ENCODE measurements at regions not wholly inside any gene's neighbourhood (a gene's known extent, or its start where the extent isn't known, plus 50 kb on each side); places are given as distances from the start of the nearest gene placed in this dataset.
"Not testable (repeated sequence)": the region's sequence is repeated elsewhere in the genome, so short reads cannot be mapped to it uniquely, and the experiment has no call there.

DNA sequence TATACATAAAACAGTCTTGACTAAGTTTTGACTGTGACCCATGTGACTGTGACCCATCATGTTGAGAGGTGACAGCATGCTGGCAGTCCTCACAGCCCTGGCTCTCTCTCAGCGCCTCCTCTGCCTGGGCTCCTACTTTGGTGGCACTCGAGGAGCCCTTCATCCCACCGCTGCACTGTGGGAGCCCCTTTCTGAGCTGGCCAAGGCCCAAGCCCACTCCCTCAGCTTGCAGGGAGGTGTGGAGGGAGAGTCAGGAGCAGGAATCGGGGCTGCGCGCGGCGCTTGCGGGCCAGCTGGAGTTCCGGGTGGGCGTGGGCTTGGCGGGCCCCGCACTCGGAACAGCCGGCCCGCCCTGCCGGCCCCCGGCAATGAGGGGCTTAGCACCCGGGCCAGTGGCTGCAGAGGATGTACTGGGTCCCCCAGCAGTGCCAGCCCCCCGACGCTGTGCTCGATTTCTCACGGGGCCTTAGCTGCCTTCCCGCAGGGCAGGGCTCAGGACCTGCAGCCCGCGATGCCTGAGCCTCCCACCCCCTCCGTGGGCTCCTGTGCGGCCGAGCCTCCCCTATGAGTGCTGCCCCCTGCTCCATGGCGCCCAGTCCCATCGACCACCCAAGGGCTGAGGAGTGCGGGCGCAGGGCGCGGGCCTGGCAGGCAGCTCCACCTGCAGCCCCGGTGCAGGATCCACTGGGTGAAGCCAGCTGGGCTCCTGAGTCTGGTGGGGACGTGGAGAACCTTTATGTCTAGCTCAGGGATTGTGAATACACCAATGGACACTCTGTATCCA lies 955.9 kb upstream of the FAT3 start:
- DNase-seq (ENCODE audit: low read depth in 4 of 4, low spot score in 2 of 4): not testable (repeated sequence)

DNA sequence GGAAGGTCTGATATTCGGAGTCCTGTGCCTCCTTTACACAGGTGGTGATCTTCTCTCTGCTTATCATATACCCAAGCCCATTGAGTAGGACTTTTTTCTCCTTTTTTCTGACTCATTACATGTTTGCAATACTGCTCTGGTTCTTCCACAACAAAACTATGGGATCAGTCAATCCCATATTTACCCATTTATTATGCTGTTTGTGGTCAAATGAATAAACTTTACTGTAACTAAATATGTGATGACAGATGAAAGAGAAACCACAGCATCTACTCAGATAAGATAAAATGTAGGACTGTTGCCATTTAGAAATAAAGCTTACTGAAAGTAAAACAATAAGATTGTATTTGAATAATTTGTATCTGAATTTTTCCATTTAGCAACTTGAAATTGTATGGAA lies 958.7 kb upstream of the FAT3 start:
- no peak for DNase-seq (ENCODE audit: low read depth in 4 of 4, low spot score in 2 of 4)

- DNase-seq (ENCODE audit: low read depth in 4 of 4, low spot score in 2 of 4): no peak
These were observed 960.1 kb upstream of the FAT3 start for GRCh38 chr11:91264481-91264880.

- DNase-seq (ENCODE audit: low read depth in 4 of 4, low spot score in 2 of 4): peak in 2 of 4 donors; percentile 19 to 34
These were observed 960.9 kb upstream of the FAT3 start for GRCh38 chr11:91263496-91264365.

GRCh38 chr11:91261513-91261912 lies 963.1 kb upstream of the FAT3 start:
- DNase-seq (ENCODE audit: low read depth in 4 of 4, low spot score in 2 of 4): no peak

- no peak for DNase-seq (ENCODE audit: low read depth in 4 of 4, low spot score in 2 of 4)
These were observed 965.7 kb upstream of the FAT3 start for GRCh38 chr11:91258876-91259275.

DNA sequence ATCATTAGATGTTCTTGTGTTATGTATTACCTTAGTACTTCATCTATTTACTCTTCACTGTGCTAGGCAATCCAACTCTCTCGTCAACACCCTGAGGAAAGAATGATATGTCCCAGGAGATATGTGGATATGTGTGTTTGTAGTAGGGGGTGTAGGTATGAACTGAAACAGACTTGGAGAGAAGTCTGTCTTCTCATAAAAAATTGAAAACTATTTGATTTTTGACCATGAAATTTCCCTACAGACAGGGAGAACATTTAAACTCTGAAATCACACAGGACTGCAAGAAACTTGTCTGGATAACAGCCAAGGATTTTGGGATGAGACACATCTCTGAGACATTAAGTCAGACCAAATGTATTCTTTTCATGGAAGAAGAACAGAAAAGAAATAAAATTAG lies 967.0 kb upstream of the FAT3 start:
- DNase-seq (ENCODE audit: low read depth in 4 of 4, low spot score in 2 of 4): no peak

- peak in 2 of 4 donors; percentile 25 to 26 for DNase-seq (ENCODE audit: low read depth in 4 of 4, low spot score in 2 of 4)
These were observed 976.3 kb upstream of the FAT3 start for GRCh38 chr11:91248199-91248807.

- DNase-seq (ENCODE audit: low read depth in 4 of 4, low spot score in 2 of 4): no peak
These were observed 977.4 kb upstream of the FAT3 start for GRCh38 chr11:91247009-91247735.

DNA sequence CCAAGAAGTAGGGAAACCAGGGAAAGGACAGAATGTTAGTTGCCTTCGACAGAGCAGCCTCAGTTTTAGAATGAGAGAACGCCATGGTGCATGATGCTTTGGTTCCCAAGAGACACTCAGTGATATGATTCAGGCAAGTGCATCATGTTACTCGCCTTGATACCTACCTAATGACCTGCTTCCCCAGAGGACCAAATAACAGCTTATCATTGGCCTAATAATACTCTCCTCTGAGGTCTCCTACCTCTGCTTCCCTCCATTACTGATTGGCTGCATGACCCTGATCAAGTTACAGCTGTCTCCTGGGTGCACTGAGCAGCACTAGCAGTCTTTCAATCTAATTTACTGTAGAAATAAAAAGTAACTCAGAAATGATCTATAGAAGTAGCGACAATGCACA lies 979.7 kb upstream of the FAT3 start:
- DNase-seq (ENCODE audit: low read depth in 4 of 4, low spot score in 2 of 4): no peak

- no peak for DNase-seq (ENCODE audit: low read depth in 4 of 4, low spot score in 2 of 4)
These were observed 981.0 kb upstream of the FAT3 start for GRCh38 chr11:91243630-91244029.

- no peak for DNase-seq (ENCODE audit: low read depth in 4 of 4, low spot score in 2 of 4)
These were observed 981.6 kb upstream of the FAT3 start for GRCh38 chr11:91243051-91243450.

DNA sequence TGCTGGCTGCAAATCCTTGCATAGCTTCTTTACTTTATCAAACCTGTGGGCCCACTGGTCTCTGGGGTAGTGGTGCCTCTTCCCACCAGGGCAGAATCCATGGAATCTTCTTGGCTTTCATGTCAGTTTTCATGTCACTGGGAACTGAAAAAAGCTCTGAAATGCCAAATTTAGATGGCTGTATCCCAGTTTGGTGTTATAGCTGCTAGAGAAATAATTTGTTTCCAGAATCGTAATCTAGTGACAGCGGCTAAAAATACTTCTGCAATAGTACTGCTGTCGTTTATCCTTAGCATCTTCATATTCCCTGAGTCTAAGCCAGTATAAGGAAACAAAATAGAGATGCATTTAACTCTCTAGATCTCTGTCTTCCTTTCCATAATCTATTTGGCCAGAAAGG lies 983.4 kb upstream of the FAT3 start:
- no peak for DNase-seq (ENCODE audit: low read depth in 4 of 4, low spot score in 2 of 4)

- no peak for DNase-seq (ENCODE audit: low read depth in 4 of 4, low spot score in 2 of 4)
These were observed 985.3 kb upstream of the FAT3 start for GRCh38 chr11:91239359-91239758.

DNA sequence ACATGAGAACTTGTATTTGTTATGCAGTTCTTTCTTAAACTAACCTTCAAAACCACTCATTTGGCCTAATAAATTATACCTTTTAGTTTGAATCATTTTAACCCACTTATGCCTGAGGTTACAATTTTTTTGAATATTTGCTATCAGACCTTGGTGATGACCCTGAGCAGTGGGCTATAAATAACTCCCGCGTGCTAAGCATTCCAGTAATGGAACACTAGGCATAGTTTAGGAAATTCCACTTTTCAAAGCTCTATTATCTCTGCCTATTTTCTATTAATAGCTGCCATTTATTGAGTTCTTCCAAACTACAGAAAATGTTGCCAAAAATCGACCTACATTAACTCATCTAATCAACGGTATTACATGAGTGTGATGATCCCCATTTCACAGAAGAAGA lies 993.4 kb upstream of the FAT3 start:
- no peak for DNase-seq (ENCODE audit: low read depth in 4 of 4, low spot score in 2 of 4)

DNA sequence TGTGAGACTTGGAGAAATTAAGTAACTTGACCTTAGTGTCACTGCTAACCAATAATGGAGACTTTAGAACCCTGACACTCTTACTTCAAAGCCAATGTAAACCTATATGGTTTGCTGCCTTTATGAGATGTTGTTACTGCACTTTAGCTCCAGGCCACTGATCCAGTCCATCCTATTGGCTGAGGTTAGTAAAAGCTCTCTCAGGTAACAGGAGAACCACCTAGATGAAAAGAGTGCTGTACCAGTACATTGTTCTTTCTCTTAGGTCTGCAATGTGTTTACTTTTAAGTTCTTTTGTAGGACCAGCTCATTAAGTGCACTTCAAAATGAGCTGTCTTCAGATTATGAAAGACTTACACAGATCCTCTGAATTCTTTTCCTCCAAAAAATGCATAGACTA lies 994.0 kb upstream of the FAT3 start:
- no peak for DNase-seq (ENCODE audit: low read depth in 4 of 4, low spot score in 2 of 4)

DNA sequence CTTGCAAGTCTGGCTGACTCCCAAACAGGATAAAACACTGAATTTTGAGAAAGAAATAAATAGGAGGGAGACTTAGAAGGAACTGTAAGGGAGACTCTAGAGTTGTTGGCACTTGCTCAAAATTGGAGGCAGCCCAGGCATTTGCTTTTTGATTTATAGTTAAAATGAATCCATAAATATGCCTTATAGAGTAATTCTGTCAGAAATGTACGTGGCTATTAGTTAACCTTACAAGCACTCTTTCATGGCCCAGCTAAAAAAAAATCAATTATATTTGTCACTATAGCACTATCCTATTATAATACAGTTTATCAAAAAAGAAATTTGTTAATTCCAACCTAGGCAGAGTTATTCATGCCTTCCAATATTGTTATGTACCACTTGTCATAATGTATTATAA lies 1000.0 kb upstream of the CHORDC1 start:
- DNase-seq (ENCODE audit: low read depth in 4 of 4, low spot score in 2 of 4): no peak

DNA sequence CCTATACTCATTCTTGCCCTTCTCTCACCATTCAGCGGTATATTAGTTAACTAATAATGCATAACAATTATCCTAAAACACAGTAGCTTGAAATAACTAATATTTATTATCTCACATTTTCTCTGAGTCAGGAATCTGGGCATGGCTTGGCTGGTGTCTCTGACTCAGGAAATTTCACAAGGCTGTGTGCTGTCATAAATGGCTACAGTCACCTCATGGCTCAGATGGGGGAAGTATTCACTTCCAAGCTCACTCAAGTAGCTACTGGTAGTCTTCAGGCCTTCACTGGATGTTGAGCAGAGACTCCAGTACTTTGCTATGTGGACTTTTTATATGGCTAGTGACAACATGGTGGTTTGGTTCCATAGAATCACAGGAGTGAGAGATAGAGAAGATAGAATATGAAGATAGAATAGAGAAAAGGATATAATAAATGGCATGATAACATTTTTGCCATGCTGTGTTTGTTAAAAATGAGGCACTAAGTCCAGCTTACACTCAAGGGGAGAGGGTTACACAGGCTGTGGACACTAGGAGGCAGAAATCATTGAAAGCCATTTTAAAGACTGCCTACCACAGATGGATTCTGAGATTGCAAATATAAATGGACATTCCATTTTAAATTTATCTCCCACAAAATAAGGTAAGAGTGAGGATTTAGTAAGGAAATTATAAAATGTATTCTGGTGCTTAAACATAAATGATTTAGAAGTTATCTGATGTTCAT lies 997.8 kb upstream of the CHORDC1 start:
- DNase-seq (ENCODE audit: low read depth in 4 of 4, low spot score in 2 of 4): no peak

DNA sequence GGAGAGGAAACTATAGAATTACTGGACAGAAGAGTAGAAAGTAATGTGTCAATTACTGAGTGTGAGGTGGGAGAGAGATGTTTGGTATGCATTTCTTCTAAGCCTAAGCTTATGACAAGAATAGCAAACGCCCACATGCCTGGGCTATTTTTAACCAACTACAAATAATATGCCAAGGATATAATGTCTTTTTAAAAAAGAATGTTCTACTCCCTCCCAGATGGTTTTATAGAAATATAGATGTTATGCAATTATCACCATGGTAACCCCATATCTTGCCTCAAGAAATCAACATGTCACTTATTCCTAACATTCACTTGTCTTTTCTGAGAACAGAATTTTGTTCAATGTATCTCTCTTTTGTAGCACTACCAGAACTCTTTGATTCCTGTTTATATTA lies 996.7 kb upstream of the CHORDC1 start:
- DNase-seq (ENCODE audit: low read depth in 4 of 4, low spot score in 2 of 4): no peak

DNA sequence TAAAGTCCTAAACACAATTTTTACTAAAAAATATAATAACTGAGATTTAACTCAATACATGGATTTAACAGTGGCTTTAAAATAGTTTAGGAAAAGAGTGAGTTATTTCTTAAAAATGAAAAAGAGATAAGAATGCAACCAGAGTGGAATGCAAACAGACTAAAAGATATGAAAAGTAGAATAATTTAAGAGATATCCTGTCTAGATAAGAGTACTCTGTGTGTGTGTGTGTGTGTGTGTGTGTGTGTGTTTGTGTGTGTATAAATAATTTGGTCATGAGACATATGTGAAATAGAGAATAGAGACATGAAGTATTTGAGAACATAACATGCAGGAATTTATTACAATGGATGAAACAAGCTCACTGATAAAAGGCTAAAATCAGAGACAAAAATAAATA lies 986.9 kb upstream of the CHORDC1 start:
- DNase-seq (ENCODE audit: low read depth in 4 of 4, low spot score in 2 of 4): no peak

All from left renal cortex interstitium (tissue), 4 donors.